MM.1S (cell line): ENCODE measurements at regions not wholly inside any gene's neighbourhood (a gene's known extent, or its start where the extent isn't known, plus 50 kb on each side); places are given as distances from the start of the nearest gene placed in this dataset.

ENCODE experiments used
- DNase-seq: peaks from one replicate; pipeline ENCODE4 v3.0.0-alpha.2; 2015
- H2AFZ ChIP-seq: fragments of 300-600 bp; sonication (generic); 2 replicates; pipeline ENCODE4 v1.6.0; 2016; ENCODE audit warnings: antibody characterized with exemption, low read length
- H3F3A ChIP-seq: fragments of 300-600 bp; sonication (generic); 2 replicates; pipeline ENCODE4 v1.6.1; 2016; ENCODE audit warnings: mild to moderate bottlenecking, antibody characterized with exemption, low read length, moderate library complexity, mixed read lengths; ENCODE audit not compliant: insufficient read depth
- H3K27ac ChIP-seq: fragments of 300-600 bp; sonication (generic); 2 replicates; pipeline ENCODE4 v1.5.1; 2016; ENCODE audit warnings: mild to moderate bottlenecking, low read length
- H3K27me3 ChIP-seq: fragments of 300-600 bp; sonication (generic); replicated peaks from 2 replicates; pipeline ENCODE4 v1.6.0; 2016; ENCODE audit warnings: low read length; ENCODE audit not compliant: insufficient read depth
- H3K36me3 ChIP-seq: fragments of 300-600 bp; sonication (generic); replicated peaks from 2 replicates; pipeline ENCODE4 v1.6.1; 2016; ENCODE audit warnings: mild to moderate bottlenecking, low read length, mixed read lengths; ENCODE audit not compliant: insufficient read depth
- H3K4me1 ChIP-seq: fragments of 300-600 bp; sonication (generic); 2 replicates; pipeline ENCODE4 v1.6.1; 2016; ENCODE audit warnings: low read length, mixed read lengths
- H3K4me2 ChIP-seq: fragments of 300-600 bp; sonication (generic); 2 replicates; pipeline ENCODE4 v1.6.0; 2016; ENCODE audit warnings: low read depth, low read length
- H3K4me3 ChIP-seq: fragments of 300-600 bp; sonication (generic); 2 replicates; pipeline ENCODE4 v1.5.1; 2016; ENCODE audit warnings: low read length, mixed read lengths
- H3K79me2 ChIP-seq: fragments of 300-600 bp; sonication (generic); 2 replicates; pipeline ENCODE4 v1.6.1; 2016; ENCODE audit warnings: mixed run types, low read length, mixed read lengths
- H3K9ac ChIP-seq: fragments of 300-600 bp; sonication (generic); 2 replicates; pipeline ENCODE4 v1.6.1; 2016; ENCODE audit warnings: low read length, mixed read lengths
- H3K9me2 ChIP-seq: fragments of 300-600 bp; sonication (generic); replicated peaks from 2 replicates; pipeline ENCODE4 v1.6.1; 2016; ENCODE audit warnings: mild to moderate bottlenecking, low read length, mixed read lengths; ENCODE audit not compliant: insufficient read depth
- H3K9me3 ChIP-seq: fragments of 300-600 bp; sonication (generic); replicated peaks from 2 replicates; pipeline ENCODE4 v1.6.1; 2016; ENCODE audit warnings: mild to moderate bottlenecking, low read length, mixed read lengths; ENCODE audit not compliant: insufficient read depth
- H4K20me1 ChIP-seq: fragments of 300-600 bp; sonication (generic); 2 replicates; pipeline ENCODE4 v1.6.1; 2016; ENCODE audit warnings: mild to moderate bottlenecking, low read length, moderate library complexity, mixed read lengths; ENCODE audit not compliant: insufficient read depth
- CTCF ChIP-seq: fragments of 300-600 bp; sonication (generic); IDR thresholded peaks from 2 replicates; pipeline ENCODE4 v1.5.1; 2016; ENCODE audit warnings: antibody characterized with exemption, low read length, mixed read lengths
- EZH2 ChIP-seq: fragments of 300-600 bp; sonication (generic); optimal IDR thresholded peaks from 2 replicates; pipeline ENCODE3; 2017; ENCODE audit warnings: low read depth, mild to moderate bottlenecking, antibody characterized with exemption, low read length, mixed read lengths
- EZH2phosphoT487 ChIP-seq: fragments of 300-600 bp; sonication (generic); IDR thresholded peaks from 2 replicates; pipeline ENCODE4 v1.6.1; 2018; ENCODE audit warnings: antibody characterized with exemption, low read length

GRCh38 chr4:145337391-145337790, 144.3 kb upstream of the SMAD1 start:
- Histone ChIP-seq H3K27ac (no peak overlapping the region), H3K4me1 (no peaks in the 10 kb centered on the region), H3K4me3 (no peak overlapping the region), H3K36me3 (no peaks in the 10 kb centered on the region), H3K9me2 (no peaks in the 10 kb centered on the region), H3K9ac (no peak overlapping the region), H4K20me1 (no peaks in the 10 kb centered on the region), H2AFZ (no peak overlapping the region), H3K79me2 (no peaks in the 10 kb centered on the region), H3F3A (no peaks in the 10 kb centered on the region), H3K27me3 (no peaks in the 10 kb centered on the region), H3K4me2 (no peak overlapping the region), H3K9me3 (no peaks in the 10 kb centered on the region)
- DNase-seq, result no peak
- TF ChIP-seq CTCF (no peak), EZH2phosphoT487 (no peak), EZH2 (no peak)

- Histone ChIP-seq H2AFZ (no peak overlapping the region), H3K36me3 (no peaks in the 10 kb centered on the region), H3K9me3 (no peaks in the 10 kb centered on the region), H3K4me3 (no peak overlapping the region), H4K20me1 (no peaks in the 10 kb centered on the region), H3K27me3 (no peaks in the 10 kb centered on the region), H3K9ac (no peak overlapping the region), H3F3A (no peaks in the 10 kb centered on the region), H3K9me2 (no peaks in the 10 kb centered on the region), H3K79me2 (no peaks in the 10 kb centered on the region), H3K4me2 (no peak overlapping the region), H3K4me1 (no peaks in the 10 kb centered on the region), H3K27ac (no peak overlapping the region)
- no peak for DNase-seq
- TF ChIP-seq EZH2, result no peak
- no peak for TF ChIP-seq EZH2phosphoT487
These were observed 147.9 kb upstream of the SMAD1 start for GRCh38 chr4:145333786-145334185.

GRCh38 chr4:145326491-145326890, 146.1 kb upstream of the OTUD4 start:
- Histone ChIP-seq H3K9me2 (no peaks in the 10 kb centered on the region), H3K4me1 (no peaks in the 10 kb centered on the region), H3K36me3 (no peaks in the 10 kb centered on the region), H3F3A (no peaks in the 10 kb centered on the region), H3K9ac (no peak overlapping the region), H3K4me3 (no peak overlapping the region), H3K9me3 (no peaks in the 10 kb centered on the region), H3K27ac (no peak overlapping the region), H4K20me1 (no peaks in the 10 kb centered on the region), H3K27me3 (no peaks in the 10 kb centered on the region), H3K4me2 (no peak overlapping the region), H2AFZ (no peak overlapping the region), H3K79me2 (no peaks in the 10 kb centered on the region)
- no peak for DNase-seq
- TF ChIP-seq EZH2phosphoT487 (no peak), EZH2 (no peak), CTCF (no peak)

GRCh38 chr4:145324161-145324560, 143.8 kb upstream of the OTUD4 start:
- no peaks in the 10 kb centered on the region for H3K4me1 ChIP-seq
- no peak overlapping the region for H3K9ac ChIP-seq
- H3K9me2 ChIP-seq, result no peaks in the 10 kb centered on the region
- H4K20me1 ChIP-seq, result no peaks in the 10 kb centered on the region
- no peak overlapping the region for H3K4me3 ChIP-seq
- no peak overlapping the region for H3K27ac ChIP-seq
- no peak overlapping the region for H2AFZ ChIP-seq
- no peaks in the 10 kb centered on the region for H3K79me2 ChIP-seq
- TF ChIP-seq CTCF, result no peak
- TF ChIP-seq EZH2, result no peak
- no peak for TF ChIP-seq EZH2phosphoT487
- H3K27me3 ChIP-seq, result no peaks in the 10 kb centered on the region
- H3K36me3 ChIP-seq, result no peaks in the 10 kb centered on the region
- H3F3A ChIP-seq, result no peaks in the 10 kb centered on the region
- no peak for DNase-seq
- no peak overlapping the region for H3K4me2 ChIP-seq
- H3K9me3 ChIP-seq, result no peaks in the 10 kb centered on the region
